Hepatocyte (in vitro differentiated cells): ENCODE measurements at regions not wholly inside any gene's neighbourhood (a gene's known extent, or its start where the extent isn't known, plus 50 kb on each side); places are given as distances from the start of the nearest gene placed in this dataset.

ENCODE experiments used
- DNase-seq: peaks from one replicate; pipeline ENCODE4 v3.0.0-alpha.2; 2016; ENCODE audit warnings: low spot score
- H2AFZ ChIP-seq: fragments of 200-600 bp; sonication (generic); 2 replicates; pipeline ENCODE4 v1.6.0; 2016; ENCODE audit warnings: antibody characterized with exemption, mild to moderate bottlenecking
- H3K27ac ChIP-seq: fragments of 200-600 bp; sonication (generic); 2 replicates; pipeline ENCODE4 v1.5.1; 2016; ENCODE audit warnings: mild to moderate bottlenecking
- H3K27me3 ChIP-seq: fragments of 200-600 bp; sonication (generic); 2 replicates; pipeline ENCODE4 v1.6.1; 2016
- H3K36me3 ChIP-seq: fragments of 200-600 bp; sonication (generic); replicated peaks from 2 replicates; pipeline ENCODE4 v1.5.1; 2016; ENCODE audit warnings: low read depth; ENCODE audit not compliant: insufficient read depth
- H3K4me1 ChIP-seq: fragments of 200-600 bp; sonication (generic); 2 replicates; pipeline ENCODE4 v1.5.1; 2016; ENCODE audit warnings: mild to moderate bottlenecking, moderate library complexity; ENCODE audit not compliant: insufficient read depth
- H3K4me2 ChIP-seq: fragments of 200-600 bp; sonication (generic); 2 replicates; pipeline ENCODE4 v1.6.0; 2016
- H3K4me3 ChIP-seq: fragments of 200-600 bp; sonication (generic); 2 replicates; pipeline ENCODE4 v1.5.1; 2016; ENCODE audit warnings: mild to moderate bottlenecking
- H3K79me2 ChIP-seq: fragments of 200-600 bp; sonication (generic); 2 replicates; pipeline ENCODE4 v1.6.0; 2017; ENCODE audit warnings: mild to moderate bottlenecking
- H3K9me2 ChIP-seq: fragments of 200-600 bp; sonication (generic); replicated peaks from 2 replicates; pipeline ENCODE4 v1.6.0; 2017; ENCODE audit warnings: mild to moderate bottlenecking; ENCODE audit not compliant: insufficient read depth
- H3K9me3 ChIP-seq: fragments of 200-600 bp; sonication (generic); 2 replicates; pipeline ENCODE4 v1.5.1; 2016; ENCODE audit warnings: low read depth, mild to moderate bottlenecking
- H4K20me1 ChIP-seq: fragments of 200-600 bp; sonication (generic); 2 replicates; pipeline ENCODE4 v1.6.0; 2016; ENCODE audit warnings: mild to moderate bottlenecking; ENCODE audit not compliant: insufficient read depth, poor library complexity, severe bottlenecking
- CTCF ChIP-seq: fragments of 200-600 bp; sonication (generic); IDR thresholded peaks from 2 replicates; pipeline ENCODE4 v1.5.1; 2016; ENCODE audit warnings: antibody characterized with exemption, mild to moderate bottlenecking; ENCODE audit not compliant: poor library complexity
- EZH2 ChIP-seq: fragments of 200-600 bp; sonication (generic); IDR thresholded peaks from 2 replicates; pipeline ENCODE4 v1.6.1; 2016; ENCODE audit warnings: antibody characterized with exemption, mild to moderate bottlenecking, borderline replicate concordance
- EZH2phosphoT487 ChIP-seq: fragments of 200-600 bp; sonication (generic); IDR thresholded peaks from one replicate; pipeline ENCODE4 v1.6.1; 2018; ENCODE audit warnings: antibody characterized with exemption, mild to moderate bottlenecking, low read depth, moderate library complexity; ENCODE audit not compliant: unreplicated experiment, severe bottlenecking
- WGBS: methylation state at CpG from one replicate; pipeline ENCODE4 v1.1.6; 2016; ENCODE audit warnings: low lambda C conversion rate; ENCODE audit errors: missing lambda C conversion rate; 5-methylcytosine and 5-hydroxymethylcytosine counted together

GRCh38 chr18:39329496-39330275 is 1764.1 kb upstream of the CELF4 start:
- no peaks in the 10 kb centered on the region for H3K9me3 ChIP-seq
- no peaks in the 10 kb centered on the region for H3K79me2 ChIP-seq
- no peak overlapping the region for H3K27ac ChIP-seq
- no peaks in the 10 kb centered on the region for H3K4me1 ChIP-seq
- H3K4me3 ChIP-seq: no peak overlapping the region
- no peaks in the 10 kb centered on the region for H3K36me3 ChIP-seq
- H3K4me2 ChIP-seq: no peak overlapping the region
- H3K9me2 ChIP-seq: no peaks in the 10 kb centered on the region
- no peak overlapping the region for H2AFZ ChIP-seq
- DNase-seq: no peak
- no peak for TF ChIP-seq CTCF
- no peak for TF ChIP-seq EZH2phosphoT487
- no peak for TF ChIP-seq EZH2
- H4K20me1 ChIP-seq: no peaks in the 10 kb centered on the region
- no peaks in the 10 kb centered on the region for H3K27me3 ChIP-seq

GRCh38 chr18:39326772-39327171 is 1761.2 kb upstream of the CELF4 start:
- no peaks in the 10 kb centered on the region for H3K27me3 ChIP-seq
- TF ChIP-seq EZH2 (no peak), EZH2phosphoT487 (no peak), CTCF (no peak)
- H3K27ac ChIP-seq: no peak overlapping the region
- DNase-seq: no peak
- 85% methylated on average over 2 of the region's 2 CpGs for WGBS
- H3K4me2 ChIP-seq: no peak overlapping the region
- H3K79me2 ChIP-seq: no peaks in the 10 kb centered on the region
- no peaks in the 10 kb centered on the region for H3K36me3 ChIP-seq
- no peaks in the 10 kb centered on the region for H4K20me1 ChIP-seq
- no peaks in the 10 kb centered on the region for H3K9me2 ChIP-seq
- H3K4me3 ChIP-seq: no peak overlapping the region
- no peaks in the 10 kb centered on the region for H3K4me1 ChIP-seq
- H2AFZ ChIP-seq: no peak overlapping the region
- no peaks in the 10 kb centered on the region for H3K9me3 ChIP-seq

GRCh38 chr18:39325973-39326372 is 1760.4 kb upstream of the CELF4 start:
- WGBS: 84% methylated on average over 1 of the region's 1 CpG
- Histone ChIP-seq H3K36me3 (no peaks in the 10 kb centered on the region), H3K4me2 (no peak overlapping the region), H3K79me2 (no peaks in the 10 kb centered on the region), H3K27ac (no peak overlapping the region), H2AFZ (no peak overlapping the region), H4K20me1 (no peaks in the 10 kb centered on the region), H3K27me3 (no peaks in the 10 kb centered on the region), H3K4me3 (no peak overlapping the region), H3K9me2 (no peaks in the 10 kb centered on the region), H3K9me3 (no peaks in the 10 kb centered on the region), H3K4me1 (no peaks in the 10 kb centered on the region)
- TF ChIP-seq EZH2phosphoT487 (no peak), EZH2 (no peak), CTCF (no peak)
- no peak for DNase-seq
